ENCODE measurements at regions not wholly inside any gene's neighbourhood (a gene's known extent, or its start where the extent isn't known, plus 50 kb on each side); places are given as distances from the start of the nearest gene placed in this dataset.

GRCh38 chr5:4720831-4721230 is 419.3 kb upstream of the ADAMTS16 start:
- no peak for DNase-seq (ENCODE audit: low spot score)

GRCh38 chr5:4722886-4723285 is 417.2 kb upstream of the ADAMTS16 start:
- no peak for DNase-seq (ENCODE audit: low spot score)

- no peak for DNase-seq (ENCODE audit: low spot score)
These were observed 414.5 kb upstream of the ADAMTS16 start for GRCh38 chr5:4725594-4725993.

- DNase-seq (ENCODE audit: low spot score), result peak; percentile 73
These were observed 409.9 kb upstream of the ADAMTS16 start for GRCh38 chr5:4730279-4730678.

- DNase-seq (ENCODE audit: low spot score), result no peak
These were observed 405.8 kb upstream of the ADAMTS16 start for GRCh38 chr5:4734348-4734747.

GRCh38 chr5:4735261-4735660 is 404.9 kb upstream of the ADAMTS16 start:
- DNase-seq (ENCODE audit: low spot score), result peak; percentile 33

GRCh38 chr5:4737868-4738267 is 402.3 kb upstream of the ADAMTS16 start:
- DNase-seq (ENCODE audit: low spot score), result no peak

GRCh38 chr5:4738298-4738697 is 401.8 kb upstream of the ADAMTS16 start:
- DNase-seq (ENCODE audit: low spot score), result no peak

GRCh38 chr5:4740156-4740555 is 400.0 kb upstream of the ADAMTS16 start:
- DNase-seq (ENCODE audit: low spot score), result peak; percentile 58

- DNase-seq (ENCODE audit: low spot score), result no peak
These were observed 381.6 kb upstream of the ADAMTS16 start for GRCh38 chr5:4758550-4758949.

GRCh38 chr5:4758996-4759395 is 381.1 kb upstream of the ADAMTS16 start:
- DNase-seq (ENCODE audit: low spot score), result no peak

- DNase-seq (ENCODE audit: low spot score), result no peak
These were observed 377.8 kb upstream of the ADAMTS16 start for GRCh38 chr5:4762316-4762715.

GRCh38 chr5:4765411-4765810 is 374.7 kb upstream of the ADAMTS16 start:
- DNase-seq (ENCODE audit: low spot score), result no peak

- DNase-seq (ENCODE audit: low spot score), result no peak
These were observed 374.0 kb upstream of the ADAMTS16 start for GRCh38 chr5:4766101-4766500.

- DNase-seq (ENCODE audit: low spot score), result no peak
These were observed 367.5 kb upstream of the ADAMTS16 start for GRCh38 chr5:4772591-4772990.

- DNase-seq (ENCODE audit: low spot score), result no peak
These were observed 366.3 kb upstream of the ADAMTS16 start for GRCh38 chr5:4773827-4774317.

GRCh38 chr5:4777435-4777834 is 362.7 kb upstream of the ADAMTS16 start:
- DNase-seq (ENCODE audit: low spot score), result no peak

GRCh38 chr5:4780633-4781032 is 359.5 kb upstream of the ADAMTS16 start:
- no peak for DNase-seq (ENCODE audit: low spot score)

- DNase-seq (ENCODE audit: low spot score), result no peak
These were observed 358.8 kb upstream of the ADAMTS16 start for GRCh38 chr5:4781299-4781698.

GRCh38 chr5:4785971-4786370 is 354.2 kb upstream of the ADAMTS16 start:
- no peak for DNase-seq (ENCODE audit: low spot score)

- no peak for DNase-seq (ENCODE audit: low spot score)
These were observed 342.7 kb upstream of the ADAMTS16 start for GRCh38 chr5:4797445-4797844.

GRCh38 chr5:4802044-4802443 is 338.1 kb upstream of the ADAMTS16 start:
- DNase-seq (ENCODE audit: low spot score), result no peak

- DNase-seq (ENCODE audit: low spot score), result peak; percentile 14
These were observed 335.3 kb upstream of the ADAMTS16 start for GRCh38 chr5:4804691-4805360.

- no peak for DNase-seq (ENCODE audit: low spot score)
These were observed 325.1 kb upstream of the ADAMTS16 start for GRCh38 chr5:4815002-4815401.

All from D341Med (cell line).